BE2C (cell line): ENCODE measurements at regions not wholly inside any gene's neighbourhood (a gene's known extent, or its start where the extent isn't known, plus 50 kb on each side); places are given as distances from the start of the nearest gene placed in this dataset.
"Not testable (repeated sequence)": the region's sequence is repeated elsewhere in the genome, so short reads cannot be mapped to it uniquely, and the experiment has no call there.

Experiments used
- DNase-seq: peaks from one replicate; pipeline ENCODE4 v3.0.0-alpha.2; 2020
- H3K27me3 ChIP-seq: fragments of 250-450 bp; sonication (Bioruptor Pico); 2 replicates; pipeline ENCODE4 v1.5.1; 2020; ENCODE audit warnings: mild to moderate bottlenecking
- H3K36me3 ChIP-seq: fragments of 250-450 bp; sonication (Bioruptor Pico); 2 replicates; pipeline ENCODE4 v1.5.1; 2020; ENCODE audit warnings: mild to moderate bottlenecking
- H3K4me1 ChIP-seq: fragments of 250-450 bp; sonication (Bioruptor Pico); 2 replicates; pipeline ENCODE4 v1.5.1; 2020
- H3K4me3 ChIP-seq: 2 replicates; pipeline ENCODE4 v1.5.1; 2011; ENCODE audit warnings: low read depth, low read length
- H3K9me3 ChIP-seq: fragments of 250-450 bp; sonication (Bioruptor Pico); 2 replicates; pipeline ENCODE4 v1.5.1; 2020
- TF ChIP-seq, protein P1 (sequence below): IDR thresholded peaks from 2 replicates; pipeline ENCODE4 v1.5.1; 2012; ENCODE audit warnings: mild to moderate bottlenecking, low read depth, low read length

DNA sequence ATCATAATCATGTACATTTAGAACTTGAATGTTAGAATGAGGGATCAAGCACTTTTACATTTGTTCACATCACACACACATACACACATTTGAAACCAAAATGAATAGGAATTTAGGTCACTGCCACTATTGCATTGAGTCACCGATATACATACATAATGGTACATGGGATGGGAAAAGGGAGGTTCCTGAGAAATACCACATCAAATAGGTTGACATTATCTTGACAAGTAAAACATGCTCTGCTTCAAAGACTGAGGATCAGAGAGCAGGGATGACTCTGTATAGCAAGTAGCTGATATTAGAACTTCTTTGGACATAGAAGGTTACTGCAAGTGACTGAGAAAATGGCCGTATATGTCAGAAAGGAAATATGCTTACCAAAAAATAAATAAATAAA lies 847.2 kb downstream of the PLOD2 start:
- Histone ChIP-seq H3K9me3 (no peaks in the 10 kb centered on the region), H3K27me3 (no peaks in the 10 kb centered on the region), H3K36me3 (no peaks in the 10 kb centered on the region), H3K4me3 (no peak overlapping the region), H3K4me1 (no peaks in the 10 kb centered on the region)
- TF ChIP-seq, protein P1, sequence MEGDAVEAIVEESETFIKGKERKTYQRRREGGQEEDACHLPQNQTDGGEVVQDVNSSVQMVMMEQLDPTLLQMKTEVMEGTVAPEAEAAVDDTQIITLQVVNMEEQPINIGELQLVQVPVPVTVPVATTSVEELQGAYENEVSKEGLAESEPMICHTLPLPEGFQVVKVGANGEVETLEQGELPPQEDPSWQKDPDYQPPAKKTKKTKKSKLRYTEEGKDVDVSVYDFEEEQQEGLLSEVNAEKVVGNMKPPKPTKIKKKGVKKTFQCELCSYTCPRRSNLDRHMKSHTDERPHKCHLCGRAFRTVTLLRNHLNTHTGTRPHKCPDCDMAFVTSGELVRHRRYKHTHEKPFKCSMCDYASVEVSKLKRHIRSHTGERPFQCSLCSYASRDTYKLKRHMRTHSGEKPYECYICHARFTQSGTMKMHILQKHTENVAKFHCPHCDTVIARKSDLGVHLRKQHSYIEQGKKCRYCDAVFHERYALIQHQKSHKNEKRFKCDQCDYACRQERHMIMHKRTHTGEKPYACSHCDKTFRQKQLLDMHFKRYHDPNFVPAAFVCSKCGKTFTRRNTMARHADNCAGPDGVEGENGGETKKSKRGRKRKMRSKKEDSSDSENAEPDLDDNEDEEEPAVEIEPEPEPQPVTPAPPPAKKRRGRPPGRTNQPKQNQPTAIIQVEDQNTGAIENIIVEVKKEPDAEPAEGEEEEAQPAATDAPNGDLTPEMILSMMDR = no peak
- no peak for DNase-seq

DNA sequence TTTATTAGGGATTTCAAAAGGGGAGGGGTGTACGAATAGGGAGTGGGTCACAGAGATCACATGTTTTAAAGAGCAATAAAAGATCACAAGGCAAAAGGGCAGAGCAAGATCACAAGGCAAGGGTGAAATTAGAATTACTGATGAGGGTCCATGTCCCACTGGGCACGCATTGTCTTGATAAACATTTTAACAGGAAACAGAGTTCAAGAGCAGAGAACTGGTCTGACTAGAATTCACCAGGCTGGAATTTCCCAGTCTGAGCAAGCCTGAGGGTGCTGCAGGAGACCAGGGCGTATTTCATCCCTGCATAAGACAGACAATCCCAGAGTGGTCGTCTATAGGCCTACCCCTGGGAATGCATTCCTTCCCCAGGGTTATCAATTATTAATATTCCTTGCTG lies 844.7 kb downstream of the PLOD2 start:
- not testable (repeated sequence) for H3K27me3 ChIP-seq, H3K36me3 ChIP-seq, H3K4me1 ChIP-seq, DNase-seq, H3K4me3 ChIP-seq, H3K9me3 ChIP-seq

DNA sequence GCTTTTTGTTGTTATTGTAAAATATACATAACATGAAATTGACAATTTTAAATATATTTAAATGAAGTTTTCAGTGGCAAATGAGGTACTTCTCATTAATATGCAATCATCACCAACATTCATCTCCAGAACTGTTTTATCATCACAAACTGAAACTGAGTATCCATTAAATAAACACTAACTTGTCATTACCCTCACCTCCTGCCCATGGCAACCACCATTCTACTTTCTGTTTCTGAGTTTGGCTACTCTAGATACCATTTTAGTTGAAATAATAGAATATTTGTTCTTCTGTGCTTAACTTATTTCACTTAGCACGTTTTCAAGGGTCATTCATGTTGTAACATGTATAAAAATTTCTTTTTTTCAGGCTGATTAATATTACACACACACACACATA lies 834.3 kb downstream of the PLOD2 start:
- no peaks in the 10 kb centered on the region for H3K4me1 ChIP-seq
- TF ChIP-seq, protein P1 = no peak
- no peaks in the 10 kb centered on the region for H3K36me3 ChIP-seq
- DNase-seq = no peak
- H3K4me3 ChIP-seq = no peak overlapping the region
- no peaks in the 10 kb centered on the region for H3K9me3 ChIP-seq
- H3K27me3 ChIP-seq = no peaks in the 10 kb centered on the region

DNA sequence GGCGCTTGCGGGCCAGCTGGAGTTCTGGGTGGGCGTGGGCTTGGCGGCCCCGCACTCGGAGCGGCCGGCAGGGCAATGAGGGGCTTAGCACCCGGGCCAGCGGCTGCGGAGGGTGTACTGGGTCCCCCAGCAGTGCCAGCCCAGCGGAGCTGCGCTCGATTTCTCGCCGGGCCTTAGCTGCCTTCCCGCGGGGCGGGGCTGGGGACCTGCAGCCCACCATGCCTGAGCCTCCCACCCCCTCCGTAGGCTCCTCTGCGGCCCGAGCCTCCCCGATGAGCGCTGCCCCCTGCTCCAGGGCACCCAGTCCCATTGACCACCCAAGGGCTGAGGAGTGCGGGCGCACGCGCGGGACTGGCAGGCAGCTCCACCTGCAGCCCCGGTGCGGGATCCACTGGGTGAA lies 827.6 kb downstream of the PLOD2 start:
- not testable (repeated sequence) for H3K9me3 ChIP-seq, H3K4me1 ChIP-seq, H3K27me3 ChIP-seq, H3K4me3 ChIP-seq, H3K36me3 ChIP-seq, DNase-seq

DNA sequence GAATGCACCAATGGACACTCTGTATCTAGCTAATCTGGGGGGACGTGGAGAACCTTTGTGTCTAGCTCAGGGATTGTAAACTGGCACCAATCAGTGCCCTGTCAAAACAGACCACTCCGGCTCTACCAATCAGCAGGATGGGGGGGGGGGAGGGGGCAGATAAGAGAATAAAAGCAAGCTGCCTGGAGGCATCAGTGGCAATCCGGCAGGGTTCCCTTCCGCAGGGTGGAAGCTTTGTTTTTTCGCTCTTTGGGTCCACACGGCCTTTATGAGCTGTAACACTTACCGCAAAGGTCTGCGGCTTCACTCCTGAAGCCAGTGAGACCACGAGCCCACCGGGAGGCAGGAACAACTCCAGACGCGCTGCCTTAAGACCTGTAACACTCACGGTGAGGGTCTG lies 827.1 kb downstream of the PLOD2 start:
- no peaks in the 10 kb centered on the region for H3K36me3 ChIP-seq
- no peaks in the 10 kb centered on the region for H3K27me3 ChIP-seq
- H3K4me1 ChIP-seq = no peaks in the 10 kb centered on the region
- no peak for DNase-seq
- no peak overlapping the region for H3K4me3 ChIP-seq
- TF ChIP-seq, protein P1 = no peak
- no peaks in the 10 kb centered on the region for H3K9me3 ChIP-seq

DNA sequence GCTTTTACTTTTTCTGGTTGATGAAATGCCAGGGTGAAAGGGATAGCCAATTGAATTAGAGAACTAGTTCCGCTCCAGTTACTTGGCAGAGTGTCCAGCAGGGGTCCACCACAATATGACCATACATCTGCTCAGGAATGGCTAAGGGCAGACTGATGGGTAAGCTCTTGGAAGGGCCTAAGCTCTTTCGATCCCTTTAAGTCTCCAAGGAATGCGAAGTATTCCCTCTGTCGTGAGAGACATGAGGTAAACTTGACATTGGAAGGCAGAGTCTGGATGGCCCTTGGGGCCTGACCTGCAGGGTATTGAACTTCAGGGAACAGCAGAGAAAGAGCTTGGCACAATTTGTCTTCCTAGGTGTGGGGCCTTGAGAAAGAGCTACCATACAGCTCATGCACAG lies 805.8 kb downstream of the PLOD2 start:
- no peak for DNase-seq
- TF ChIP-seq, protein P1 = no peak
- no peak overlapping the region for H3K4me3 ChIP-seq
- H3K36me3 ChIP-seq = no peaks in the 10 kb centered on the region
- no peaks in the 10 kb centered on the region for H3K4me1 ChIP-seq
- no peaks in the 10 kb centered on the region for H3K27me3 ChIP-seq
- no peaks in the 10 kb centered on the region for H3K9me3 ChIP-seq

DNA sequence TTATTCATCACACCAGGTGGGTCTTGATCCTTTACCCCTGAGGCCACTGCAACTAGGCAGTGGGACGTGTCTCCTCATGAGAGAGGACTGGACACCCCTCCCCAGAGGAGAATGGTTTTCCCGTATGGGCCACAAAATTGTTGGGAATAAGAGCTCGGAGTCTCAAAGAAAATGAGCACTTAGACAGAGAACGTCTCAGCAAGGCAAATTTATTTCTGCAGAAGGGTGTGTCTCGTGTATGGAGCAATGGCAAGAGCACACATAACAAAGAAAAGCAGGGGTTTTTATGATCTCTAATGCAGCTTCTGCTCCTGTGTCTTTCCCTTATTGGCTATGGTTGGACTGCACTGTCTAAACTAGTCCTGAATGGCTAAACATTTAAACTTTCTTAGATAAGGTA lies 803.5 kb downstream of the PLOD2 start:
- DNase-seq = no peak
- H3K36me3 ChIP-seq = no peaks in the 10 kb centered on the region
- TF ChIP-seq, protein P1 = no peak
- H3K9me3 ChIP-seq = no peaks in the 10 kb centered on the region
- H3K4me1 ChIP-seq = no peaks in the 10 kb centered on the region
- H3K27me3 ChIP-seq = no peaks in the 10 kb centered on the region
- H3K4me3 ChIP-seq = no peak overlapping the region
